ENCODE measurements at regions not wholly inside any gene's neighbourhood (a gene's known extent, or its start where the extent isn't known, plus 50 kb on each side); places are given as distances from the start of the nearest gene placed in this dataset.

GRCh38 chr12:11969437-11970154 lies 101.1 kb upstream of the BCL2L14 start:
- no peaks in the 10 kb centered on the region for H3K36me3 ChIP-seq (ENCODE audit: control insufficient read depth in 1 of 2, insufficient read depth in 2 of 2, low read length in 2 of 2)
- no peaks in the 10 kb centered on the region for H3K27me3 ChIP-seq (ENCODE audit: insufficient read depth, low read length)
- H3K14ac ChIP-seq (ENCODE audit: low read length): no peak overlapping the region
- H3K23ac ChIP-seq (ENCODE audit: low read length): no peak overlapping the region
- H3K79me1 ChIP-seq (ENCODE audit: low read length): no peaks in the 10 kb centered on the region
- no peak overlapping the region for H3K4me2 ChIP-seq (ENCODE audit: low read length)
- no peaks in the 10 kb centered on the region for H3K9me3 ChIP-seq (ENCODE audit: insufficient read depth, low read depth, low read length)
- H3K27ac ChIP-seq (ENCODE audit: low read depth, low read length): no peak overlapping the region
- WGBS (ENCODE audit: extremely low coverage, insufficient coverage, insufficient read length): no CpG with 5 or more reads among the region's 8 CpGs
- no peak overlapping the region for H3K4me3 ChIP-seq (ENCODE audit: low read depth, low read length)
- no peak for DNase-seq
- H3K9ac ChIP-seq (ENCODE audit: low read length): no peak overlapping the region
- H3K79me2 ChIP-seq (ENCODE audit: control insufficient read depth, insufficient read depth, low read length, poor library complexity): no peaks in the 10 kb centered on the region
- H2BK120ac ChIP-seq (ENCODE audit: insufficient read depth, low read length, poor library complexity): no peak overlapping the region
- H3K4ac ChIP-seq (ENCODE audit: low read depth, low read length): no peak overlapping the region
- H4K91ac ChIP-seq (ENCODE audit: low read depth, low read length): no peak overlapping the region
- H3K18ac ChIP-seq (ENCODE audit: low read length): no peak overlapping the region
- H3K4me1 ChIP-seq (ENCODE audit: control insufficient read depth in 1 of 2, insufficient read depth in 2 of 2, low read length in 2 of 2): no peaks in the 10 kb centered on the region
- H2BK5ac ChIP-seq (ENCODE audit: low read depth, low read length, poor library complexity): no peak overlapping the region
- no peak overlapping the region for H2AK5ac ChIP-seq (ENCODE audit: low read length)
- H2BK12ac ChIP-seq (ENCODE audit: low read length): no peak overlapping the region
- no peak overlapping the region for H4K12ac ChIP-seq (ENCODE audit: low read depth, low read length)
- H4K8ac ChIP-seq (ENCODE audit: low read depth, low read length): no peak overlapping the region
- no peak overlapping the region for H2AFZ ChIP-seq (ENCODE audit: insufficient read depth, low read length, poor library complexity)

DNA sequence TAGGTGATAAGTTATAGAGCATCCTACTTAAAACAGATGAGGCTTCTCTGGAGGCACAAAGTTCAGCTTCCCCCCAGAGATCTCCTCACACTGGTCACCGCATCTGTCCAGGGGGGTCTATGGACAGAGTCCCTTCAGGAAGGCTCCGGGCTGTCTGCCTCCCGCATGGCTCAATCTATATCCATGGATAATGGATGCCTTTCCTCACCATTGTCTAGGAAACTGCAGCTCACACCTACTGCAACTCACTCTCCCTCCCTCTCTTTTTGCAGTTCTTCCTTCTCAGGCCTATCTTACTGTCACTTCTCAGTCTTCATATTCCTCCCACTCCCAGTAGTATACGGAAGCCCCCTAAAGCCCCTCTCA lies 100.6 kb upstream of the BCL2L14 start:
- Histone ChIP-seq H3K23ac (ENCODE audit: low read length) (no peak overlapping the region), H3K4ac (ENCODE audit: low read depth, low read length) (no peak overlapping the region), H3K14ac (ENCODE audit: low read length) (no peak overlapping the region), H3K27me3 (ENCODE audit: insufficient read depth, low read length) (no peaks in the 10 kb centered on the region), H2BK5ac (ENCODE audit: low read depth, low read length, poor library complexity) (no peak overlapping the region), H3K4me3 (ENCODE audit: low read depth, low read length) (no peak overlapping the region), H2AK5ac (ENCODE audit: low read length) (no peak overlapping the region), H3K18ac (ENCODE audit: low read length) (no peak overlapping the region), H3K79me2 (ENCODE audit: control insufficient read depth, insufficient read depth, low read length, poor library complexity) (no peaks in the 10 kb centered on the region), H2AFZ (ENCODE audit: insufficient read depth, low read length, poor library complexity) (no peak overlapping the region), H2BK12ac (ENCODE audit: low read length) (no peak overlapping the region), H3K4me1 (ENCODE audit: control insufficient read depth in 1 of 2, insufficient read depth in 2 of 2, low read length in 2 of 2) (no peaks in the 10 kb centered on the region), H3K4me2 (ENCODE audit: low read length) (no peak overlapping the region), H4K91ac (ENCODE audit: low read depth, low read length) (no peak overlapping the region), H4K12ac (ENCODE audit: low read depth, low read length) (no peak overlapping the region), H3K79me1 (ENCODE audit: low read length) (no peaks in the 10 kb centered on the region), H3K27ac (ENCODE audit: low read depth, low read length) (no peak overlapping the region), H3K9ac (ENCODE audit: low read length) (no peak overlapping the region), H3K9me3 (ENCODE audit: insufficient read depth, low read depth, low read length) (no peaks in the 10 kb centered on the region), H4K8ac (ENCODE audit: low read depth, low read length) (no peak overlapping the region), H3K36me3 (ENCODE audit: control insufficient read depth in 1 of 2, insufficient read depth in 2 of 2, low read length in 2 of 2) (no peaks in the 10 kb centered on the region), H2BK120ac (ENCODE audit: insufficient read depth, low read length, poor library complexity) (no peak overlapping the region)
- WGBS (ENCODE audit: extremely low coverage, insufficient coverage, insufficient read length): no CpG with 5 or more reads among the region's 4 CpGs
- DNase-seq: no peak

DNA sequence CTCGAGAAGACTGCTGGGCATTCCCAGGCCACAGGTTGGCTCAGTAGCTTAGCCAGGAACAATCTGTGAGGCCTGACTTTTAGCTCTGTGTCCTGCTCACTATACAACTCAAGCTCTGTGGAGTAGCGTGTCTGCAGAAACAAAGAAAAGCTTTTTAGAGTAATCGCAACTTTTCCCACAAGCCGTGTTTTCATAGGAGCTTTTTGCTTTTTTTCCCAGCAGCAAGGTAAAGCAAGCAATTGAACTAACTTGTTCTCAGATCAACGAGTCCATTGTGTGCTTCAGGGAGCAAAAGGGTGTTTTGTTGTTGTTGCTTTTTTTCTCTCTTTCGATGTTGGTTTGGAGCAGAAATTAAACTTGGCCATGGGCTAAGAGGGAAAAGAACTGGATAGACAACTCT lies 97.3 kb upstream of the BCL2L14 start:
- no peaks in the 10 kb centered on the region for H3K4me1 ChIP-seq (ENCODE audit: control insufficient read depth in 1 of 2, insufficient read depth in 2 of 2, low read length in 2 of 2)
- H2BK5ac ChIP-seq (ENCODE audit: low read depth, low read length, poor library complexity): no peak overlapping the region

DNA sequence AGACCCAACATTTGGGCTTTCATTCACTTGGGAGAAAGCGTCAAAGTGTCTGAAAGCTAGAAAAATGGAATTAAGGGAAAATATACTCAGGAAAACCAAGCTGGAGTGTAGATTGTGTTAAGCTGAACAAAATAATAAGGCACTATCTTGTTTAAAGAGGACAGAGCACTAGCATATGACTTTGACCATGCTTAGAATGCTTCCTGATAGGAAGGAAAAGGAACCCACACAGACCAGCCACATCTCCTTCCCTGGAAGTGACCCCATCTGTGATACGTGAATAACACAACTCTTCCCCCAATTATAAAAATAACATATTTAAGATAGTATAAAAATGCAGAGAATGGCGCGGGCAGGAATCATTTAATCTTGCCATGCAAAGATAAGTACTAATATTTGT lies 94.7 kb upstream of the BCL2L14 start:
- no peak overlapping the region for H2AFZ ChIP-seq (ENCODE audit: insufficient read depth, low read length, poor library complexity)
- no peak overlapping the region for H3K4ac ChIP-seq (ENCODE audit: low read depth, low read length)
- H4K8ac ChIP-seq (ENCODE audit: low read depth, low read length): no peak overlapping the region
- no peaks in the 10 kb centered on the region for H3K4me1 ChIP-seq (ENCODE audit: control insufficient read depth in 1 of 2, insufficient read depth in 2 of 2, low read length in 2 of 2)
- no peak for DNase-seq
- no peaks in the 10 kb centered on the region for H3K27me3 ChIP-seq (ENCODE audit: insufficient read depth, low read length)
- no peak overlapping the region for H4K12ac ChIP-seq (ENCODE audit: low read depth, low read length)
- no CpG with 5 or more reads among the region's 4 CpGs for WGBS (ENCODE audit: extremely low coverage, insufficient coverage, insufficient read length)
- no peak overlapping the region for H3K4me2 ChIP-seq (ENCODE audit: low read length)
- H2AK5ac ChIP-seq (ENCODE audit: low read length): no peak overlapping the region
- H3K4me3 ChIP-seq (ENCODE audit: low read depth, low read length): no peak overlapping the region
- no peak overlapping the region for H3K27ac ChIP-seq (ENCODE audit: low read depth, low read length)
- no peak overlapping the region for H3K18ac ChIP-seq (ENCODE audit: low read length)
- H3K14ac ChIP-seq (ENCODE audit: low read length): no peak overlapping the region
- H3K9ac ChIP-seq (ENCODE audit: low read length): no peak overlapping the region
- no peaks in the 10 kb centered on the region for H3K79me2 ChIP-seq (ENCODE audit: control insufficient read depth, insufficient read depth, low read length, poor library complexity)
- no peaks in the 10 kb centered on the region for H3K9me3 ChIP-seq (ENCODE audit: insufficient read depth, low read depth, low read length)
- no peak overlapping the region for H2BK120ac ChIP-seq (ENCODE audit: insufficient read depth, low read length, poor library complexity)
- no peak overlapping the region for H2BK12ac ChIP-seq (ENCODE audit: low read length)
- no peaks in the 10 kb centered on the region for H3K79me1 ChIP-seq (ENCODE audit: low read length)
- no peak overlapping the region for H2BK5ac ChIP-seq (ENCODE audit: low read depth, low read length, poor library complexity)
- no peak overlapping the region for H4K91ac ChIP-seq (ENCODE audit: low read depth, low read length)
- H3K23ac ChIP-seq (ENCODE audit: low read length): no peak overlapping the region
- H3K36me3 ChIP-seq (ENCODE audit: control insufficient read depth in 1 of 2, insufficient read depth in 2 of 2, low read length in 2 of 2): no peaks in the 10 kb centered on the region

More for the DNA sequence above, 97.3 kb upstream of the BCL2L14 start:
- Histone ChIP-seq H3K4ac (ENCODE audit: low read depth, low read length) (no peak overlapping the region), H3K4me2 (ENCODE audit: low read length) (no peak overlapping the region), H2AK5ac (ENCODE audit: low read length) (no peak overlapping the region), H2BK120ac (ENCODE audit: insufficient read depth, low read length, poor library complexity) (no peak overlapping the region), H3K79me1 (ENCODE audit: low read length) (no peaks in the 10 kb centered on the region), H3K18ac (ENCODE audit: low read length) (no peak overlapping the region), H3K14ac (ENCODE audit: low read length) (no peak overlapping the region), H3K27ac (ENCODE audit: low read depth, low read length) (no peak overlapping the region), H2BK12ac (ENCODE audit: low read length) (no peak overlapping the region), H3K36me3 (ENCODE audit: control insufficient read depth in 1 of 2, insufficient read depth in 2 of 2, low read length in 2 of 2) (no peaks in the 10 kb centered on the region), H4K8ac (ENCODE audit: low read depth, low read length) (no peak overlapping the region), H3K9ac (ENCODE audit: low read length) (no peak overlapping the region), H3K23ac (ENCODE audit: low read length) (no peak overlapping the region), H2AFZ (ENCODE audit: insufficient read depth, low read length, poor library complexity) (no peak overlapping the region), H3K79me2 (ENCODE audit: control insufficient read depth, insufficient read depth, low read length, poor library complexity) (no peaks in the 10 kb centered on the region), H4K12ac (ENCODE audit: low read depth, low read length) (no peak overlapping the region), H3K4me3 (ENCODE audit: low read depth, low read length) (no peak overlapping the region), H3K27me3 (ENCODE audit: insufficient read depth, low read length) (no peaks in the 10 kb centered on the region), H4K91ac (ENCODE audit: low read depth, low read length) (no peak overlapping the region), H3K9me3 (ENCODE audit: insufficient read depth, low read depth, low read length) (no peaks in the 10 kb centered on the region)
- WGBS (ENCODE audit: extremely low coverage, insufficient coverage, insufficient read length): no CpG with 5 or more reads among the region's 6 CpGs
- no peak for DNase-seq
